Frontal cortex (tissue), 3 donors: ENCODE measurements at regions not wholly inside any gene's neighbourhood (a gene's known extent, or its start where the extent isn't known, plus 50 kb on each side); places are given as distances from the start of the nearest gene placed in this dataset.
A peak's percentile ranks its signal among the peaks of the same experiment; 100 is the strongest.
"Not testable (repeated sequence)": the region's sequence is repeated elsewhere in the genome, so short reads cannot be mapped to it uniquely, and the experiment has no call there.

Experiments used
- DNase-seq, 2 donors: peaks; one replicate each; pipeline ENCODE4 v3.0.0; 2012; ENCODE audit warnings: low spot score in 2 of 2
- FAIRE-seq: peaks from 2 replicates; lab custom pipeline; 2012; peaks lifted over from hg19 to GRCh38; lab: Jason Lieb, UNC
- donor health status: control.
- donor health status: control.
- donor health status: control.

DNA sequence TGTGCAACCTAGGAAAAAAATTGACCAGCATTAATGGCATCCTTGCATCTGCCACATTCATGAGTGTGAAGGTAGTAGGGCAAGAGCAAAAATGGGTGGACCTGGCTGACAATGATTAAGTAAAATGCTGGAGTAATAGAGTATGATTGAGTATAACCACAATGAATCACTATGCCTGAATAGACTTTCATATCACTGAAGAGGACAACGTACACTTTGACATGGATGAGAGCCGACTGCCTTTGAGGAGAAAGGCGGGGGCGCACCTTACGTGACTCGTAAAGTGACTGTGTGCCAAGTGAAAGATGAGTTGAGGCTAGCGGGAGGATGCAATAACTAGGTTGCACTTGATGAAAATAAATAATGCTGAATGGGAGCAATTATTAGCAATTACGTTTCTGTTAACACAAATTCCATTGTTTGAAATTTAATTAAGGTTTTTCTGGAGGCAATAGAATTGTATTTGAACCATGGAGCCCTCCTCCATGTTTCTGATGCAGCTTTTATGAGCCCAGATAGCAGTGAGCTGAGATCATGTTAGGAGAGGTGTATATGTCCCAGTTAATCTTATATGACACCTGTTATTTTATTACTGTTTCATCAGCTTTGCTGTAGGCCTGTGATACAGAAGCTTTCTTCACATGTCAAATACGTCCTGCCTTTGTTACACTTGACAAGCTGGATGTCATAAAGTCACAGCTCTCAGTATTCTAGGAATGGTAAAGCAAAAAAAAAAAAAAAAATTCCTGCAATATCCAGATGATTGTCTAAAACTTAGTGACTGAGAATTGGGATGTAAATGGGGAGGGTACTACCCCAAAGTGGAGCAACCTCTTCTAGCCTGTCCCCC is 596.5 kb downstream of the NXPH1 start:
- DNase-seq (no peak), FAIRE-seq (no peak)

GRCh38 chr7:9030976-9031375 is 597.6 kb downstream of the NXPH1 start:
- FAIRE-seq (no peak), DNase-seq (no peak)

GRCh38 chr7:9031386-9031785 is 598.0 kb downstream of the NXPH1 start:
- FAIRE-seq (peak; percentile 31), DNase-seq (no peak)

DNA sequence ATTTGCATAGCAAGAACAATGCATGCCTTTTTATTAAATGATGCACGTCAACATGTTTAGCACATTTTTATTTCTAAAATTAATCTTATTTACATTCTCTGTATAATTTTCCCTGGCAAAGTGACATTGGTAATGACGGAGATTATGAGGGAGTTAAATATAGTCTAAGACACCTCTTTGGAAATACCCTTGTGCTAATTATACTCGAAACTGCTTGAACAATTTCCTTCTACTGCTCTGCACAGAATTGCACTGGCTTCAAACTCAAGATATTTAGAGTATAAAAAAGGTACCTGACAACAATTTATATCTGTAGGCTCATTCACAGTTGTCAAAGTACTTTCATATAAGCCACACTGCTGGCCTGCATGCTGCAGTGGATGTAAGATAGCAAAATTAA is 602.7 kb downstream of the NXPH1 start:
- DNase-seq (no peak), FAIRE-seq (no peak)

GRCh38 chr7:9071160-9071762 is 637.9 kb downstream of the NXPH1 start:
- FAIRE-seq = no peak
- no peak for DNase-seq

DNA sequence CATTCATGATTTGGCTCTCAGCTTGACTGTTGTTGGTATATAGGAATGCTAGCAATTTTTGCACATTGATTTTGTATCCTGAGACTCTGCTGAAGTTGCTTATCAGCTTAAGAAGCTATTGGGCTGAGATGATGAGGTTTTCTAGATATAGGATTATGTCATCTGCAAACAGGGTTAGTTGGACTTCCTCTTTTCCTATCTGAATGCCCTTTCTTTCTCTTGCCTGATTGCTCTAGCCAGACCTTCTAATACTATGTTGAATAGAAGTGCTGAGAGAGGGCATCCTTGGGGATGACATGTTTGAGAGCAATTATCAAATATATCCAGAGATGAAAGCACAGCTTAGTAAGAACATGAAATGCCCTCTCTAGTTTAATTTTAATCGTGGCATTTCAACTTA is 642.4 kb downstream of the NXPH1 start:
- not testable (repeated sequence) for DNase-seq, FAIRE-seq

DNA sequence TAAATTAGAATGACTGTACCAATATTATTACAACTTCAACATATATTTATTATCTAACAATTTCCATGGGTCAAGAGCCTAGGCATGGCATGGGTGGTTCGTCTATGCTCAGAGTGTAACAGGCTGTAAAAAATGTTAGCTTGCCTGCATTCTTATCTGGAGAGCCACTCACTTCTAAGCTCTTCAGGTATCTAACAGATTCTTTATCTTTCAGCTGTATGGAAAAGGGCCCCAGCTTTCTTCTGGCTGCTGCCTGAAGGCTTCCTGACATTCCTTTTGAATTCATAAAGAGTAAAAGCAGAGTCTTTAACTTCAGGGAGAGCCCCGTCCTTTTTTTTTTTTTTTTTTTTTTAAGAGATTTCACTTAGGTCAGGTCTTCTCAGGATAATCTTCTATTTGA is 648.8 kb downstream of the NXPH1 start:
- FAIRE-seq (no peak), DNase-seq (no peak)

DNA sequence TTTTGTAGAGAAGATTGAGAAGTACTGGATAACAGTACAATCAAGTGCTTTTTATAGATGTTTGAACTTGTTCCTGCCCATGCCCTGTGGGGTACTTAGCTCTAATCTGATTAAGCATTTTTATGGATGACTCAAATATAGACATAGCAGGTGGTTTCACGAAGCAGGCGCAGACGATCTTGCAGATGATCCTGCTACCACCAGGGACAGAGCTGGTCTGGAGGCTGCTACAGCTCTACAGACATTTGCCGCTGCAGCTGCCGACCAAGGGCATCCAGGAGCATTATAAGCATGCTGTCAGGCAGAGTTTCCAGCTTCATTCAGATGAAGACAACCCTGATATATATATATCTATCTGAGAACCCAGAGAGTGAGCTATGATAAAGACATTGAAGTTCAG is 650.4 kb downstream of the NXPH1 start:
- DNase-seq (no peak), FAIRE-seq (no peak)

- FAIRE-seq (no peak), DNase-seq (no peak)
Observed at GRCh38 chr7:9091282-9091681, 657.9 kb downstream of the NXPH1 start.

GRCh38 chr7:9097565-9098060 is 664.2 kb downstream of the NXPH1 start:
- DNase-seq = no peak

GRCh38 chr7:9100289-9100688 is 666.9 kb downstream of the NXPH1 start:
- FAIRE-seq = no peak
- no peak for DNase-seq

More at GRCh38 chr7:9097565-9098060, 664.2 kb downstream of the NXPH1 start:
- no peak for FAIRE-seq

DNA sequence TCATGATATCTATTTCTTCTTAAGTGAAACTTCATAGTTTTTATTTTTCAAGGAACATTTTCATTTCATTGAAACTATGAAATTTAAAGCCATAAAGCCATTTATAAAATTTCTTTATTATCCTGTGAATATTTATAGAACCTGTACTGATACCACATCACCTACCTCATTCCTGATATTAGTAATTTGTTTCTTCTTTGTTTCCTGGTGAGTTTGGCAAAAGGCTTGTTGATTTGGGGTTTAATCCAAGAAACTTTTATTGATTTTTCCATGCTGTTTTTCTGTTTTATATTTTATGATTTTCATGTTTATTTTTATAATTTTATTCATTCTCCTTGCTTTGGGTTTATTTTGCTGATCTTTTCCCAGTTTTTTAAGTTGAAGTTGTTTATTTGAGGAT is 669.4 kb downstream of the NXPH1 start:
- DNase-seq (no peak), FAIRE-seq (no peak)

- DNase-seq = no peak
- no peak for FAIRE-seq
Observed at GRCh38 chr7:9106747-9107146, 673.3 kb downstream of the NXPH1 start.

DNA sequence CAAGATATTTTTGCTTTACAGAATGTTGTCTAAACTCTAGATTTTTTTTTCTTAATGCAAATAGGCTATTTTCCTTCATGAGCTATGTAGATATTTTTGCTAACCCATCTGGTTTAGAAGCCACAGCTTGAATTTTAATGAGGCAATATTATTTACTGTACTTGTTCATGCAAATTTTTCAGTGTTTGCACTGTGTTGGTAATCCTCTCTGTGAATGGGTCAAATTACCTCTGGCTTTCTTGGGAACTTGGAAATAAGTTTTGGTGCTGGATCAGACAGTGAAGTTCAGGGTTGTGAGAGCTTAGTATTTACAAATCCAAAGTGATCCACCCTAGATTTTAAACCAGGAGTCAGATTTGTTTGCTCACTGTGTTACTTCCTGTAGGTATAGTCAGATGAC is 686.9 kb downstream of the NXPH1 start:
- FAIRE-seq = no peak
- DNase-seq = no peak

GRCh38 chr7:9124320-9124719 is 690.9 kb downstream of the NXPH1 start:
- DNase-seq (no peak), FAIRE-seq (no peak)

DNA sequence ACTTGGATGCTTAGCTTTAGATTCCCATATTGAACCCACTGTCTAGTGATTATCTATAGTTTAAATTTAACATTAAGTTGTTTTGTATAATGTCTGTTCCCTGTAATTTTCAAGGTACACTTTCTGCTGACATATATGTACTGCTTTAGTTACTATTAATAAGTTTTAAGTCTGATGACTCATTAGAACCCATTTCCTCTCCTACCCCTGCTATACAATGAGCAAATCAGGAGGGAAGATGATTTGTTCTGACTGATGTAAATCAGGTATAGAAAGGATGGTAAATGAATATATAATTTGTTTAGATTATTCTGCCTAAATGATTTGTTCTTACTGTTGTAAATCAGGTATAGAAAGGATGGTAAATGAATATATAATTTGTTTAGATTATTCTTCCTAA is 691.8 kb downstream of the NXPH1 start:
- DNase-seq = no peak
- FAIRE-seq = no peak

- FAIRE-seq = no peak
Observed at GRCh38 chr7:9127901-9128300, 694.5 kb downstream of the NXPH1 start.

GRCh38 chr7:9148687-9149086 is 715.3 kb downstream of the NXPH1 start:
- no peak for DNase-seq
- FAIRE-seq = no peak

More at GRCh38 chr7:9127901-9128300, 694.5 kb downstream of the NXPH1 start:
- no peak for DNase-seq

- FAIRE-seq = no peak
- DNase-seq = no peak
Observed at GRCh38 chr7:9149499-9150082, 716.2 kb downstream of the NXPH1 start.

- FAIRE-seq, DNase-seq: not testable (repeated sequence)
Observed at GRCh38 chr7:9163691-9164090, 730.3 kb downstream of the NXPH1 start.

GRCh38 chr7:9175871-9176270 is 742.5 kb downstream of the NXPH1 start:
- DNase-seq (no peak), FAIRE-seq (no peak)
